Lung (tissue), 11 donors: ENCODE measurements at regions not wholly inside any gene's neighbourhood (a gene's known extent, or its start where the extent isn't known, plus 50 kb on each side); places are given as distances from the start of the nearest gene placed in this dataset.
"Not testable (repeated sequence)": the region's sequence is repeated elsewhere in the genome, so short reads cannot be mapped to it uniquely, and the experiment has no call there.

Experiments used
- ATAC-seq: fragments of 200-7000 bp; cut with Tn5 transposase; one replicate; pipeline ENCODE4 v1.9.1; 2020; ENCODE audit warnings: moderate number of reproducible peaks; ENCODE audit not compliant: insufficient read depth, low FRiP score
- DNase-seq, 3 donors: peaks; one replicate each; pipeline ENCODE4 v3.0.0-alpha.2; 2013 to 2017
- H3K27ac ChIP-seq, 2 donors: one replicate each; pipeline ENCODE4 v1.5.1; 2013; ENCODE audit warnings: mild to moderate bottlenecking in 2 of 2, moderate library complexity in 2 of 2, control low read depth in 1 of 2, inconsistent platforms in 1 of 2, low read depth in 1 of 2, low read length in 1 of 2
- H3K27me3 ChIP-seq, 3 donors: one replicate each; pipeline ENCODE4 v1.5.1; 2013; ENCODE audit warnings: low read length in 2 of 3; ENCODE audit not compliant: control insufficient read depth in 3 of 3, insufficient read depth in 3 of 3
- H3K36me3 ChIP-seq, 4 donors: one replicate each; pipeline ENCODE4 v1.5.1; 2013; ENCODE audit warnings: low read length in 4 of 4, mild to moderate bottlenecking in 1 of 4, moderate library complexity in 1 of 4; ENCODE audit not compliant: control insufficient read depth in 4 of 4, insufficient read depth in 4 of 4
- H3K4me1 ChIP-seq, 5 donors: one replicate each; pipeline ENCODE4 v1.5.1; 2013; ENCODE audit warnings: low read length in 5 of 5, mild to moderate bottlenecking in 2 of 5, moderate library complexity in 1 of 5; ENCODE audit not compliant: control insufficient read depth in 5 of 5, insufficient read depth in 5 of 5
- H3K4me3 ChIP-seq: one replicate; pipeline ENCODE4 v1.5.1; 2013; ENCODE audit warnings: mild to moderate bottlenecking, control low read depth, moderate library complexity
- H3K9ac ChIP-seq, 2 donors: one replicate each; pipeline ENCODE4 v1.5.1; 2013; ENCODE audit warnings: low read length in 2 of 2, control low read depth in 1 of 2; ENCODE audit not compliant: insufficient read depth in 1 of 2
- H3K9me3 ChIP-seq, 4 donors: one replicate each; pipeline ENCODE4 v1.5.1; 2013; ENCODE audit warnings: low read length in 3 of 4, mild to moderate bottlenecking in 1 of 4, moderate library complexity in 1 of 4; ENCODE audit not compliant: control insufficient read depth in 4 of 4, insufficient read depth in 3 of 4
- CTCF ChIP-seq: IDR thresholded peaks from 2 replicates; pipeline ENCODE4 v1.5.1; 2012; ENCODE audit warnings: mild to moderate bottlenecking; ENCODE audit errors: control extremely low read depth, extremely low read depth
- WGBS, 2 donors: extraction: QIAGEN DNeasy Blood & Tissue Kit; methylation state at CpG; one replicate each; pipeline ENCODE4 v1.1.7; 2013; 5-methylcytosine and 5-hydroxymethylcytosine counted together
- donor health status: control.
- donor health status: control.
- donor health status: Bipolar disorder and iron deficiency.
- donor health status: healthy.
- donor health status: DM: yes; HTN: yes; CAD: no.

GRCh38 chr1:232865102-232865931 lies 60.1 kb downstream of the MAP10 start:
- TF ChIP-seq CTCF: no peak
- Histone ChIP-seq H3K36me3 (no peaks in the 10 kb centered on the region), H3K9me3 (no peaks in the 10 kb centered on the region), H3K27me3 (no peaks in the 10 kb centered on the region), H3K4me3 (no peak overlapping the region), H3K4me1 (peaks cover 0 to 10% (median 7%) of the 10 kb centered on the region in 5 donors), H3K9ac (no peak overlapping the region), H3K27ac (no peak overlapping the region)
- DNase-seq (no peak), ATAC-seq (no peak)
- 88% methylated on average over 9 of the region's 9 CpGs for WGBS, 2 donors

- no peak for TF ChIP-seq CTCF
- DNase-seq (peak; percentile 80 to 89 (median 88)), ATAC-seq (no peak)
- H3K9me3 ChIP-seq: no peaks in the 10 kb centered on the region
- no peak overlapping the region for H3K4me3 ChIP-seq
- peaks cover 0 to 9% (median 7%) of the 10 kb centered on the region in 5 donors for H3K4me1 ChIP-seq
- H3K9ac ChIP-seq: no peak overlapping the region
- no peaks in the 10 kb centered on the region for H3K36me3 ChIP-seq
- H3K27me3 ChIP-seq: no peaks in the 10 kb centered on the region
- 35 to 44% methylated on average over 6 of the region's 6 CpGs for WGBS, 2 donors
- no peak overlapping the region for H3K27ac ChIP-seq
Measured at GRCh38 chr1:232868793-232869491, 63.7 kb downstream of the MAP10 start.

- not testable (repeated sequence) for ATAC-seq
- WGBS, 2 donors: 95 to 98% methylated on average over 26 to 34 of the region's 34 CpGs
Measured at GRCh38 chr1:232871291-232871969, 66.2 kb downstream of the MAP10 start.

GRCh38 chr1:232872284-232872683 lies 67.1 kb downstream of the MAP10 start:
- no peak for TF ChIP-seq CTCF
- Histone ChIP-seq H3K4me3 (no peak overlapping the region), H3K36me3 (no peaks in the 10 kb centered on the region), H3K4me1 (peaks cover 0 to 20% (median 7%) of the 10 kb centered on the region in 5 donors), H3K27ac (no peak overlapping the region), H3K9ac (no peak overlapping the region), H3K9me3 (no peaks in the 10 kb centered on the region), H3K27me3 (no peaks in the 10 kb centered on the region)
- DNase-seq (no peak), ATAC-seq (no peak)
- 96% methylated on average over 3 of the region's 3 CpGs for WGBS, 2 donors

More at GRCh38 chr1:232871291-232871969, 66.2 kb downstream of the MAP10 start:
- H3K4me3 ChIP-seq, H3K9ac ChIP-seq, H3K36me3 ChIP-seq, H3K27me3 ChIP-seq, DNase-seq, H3K9me3 ChIP-seq, H3K27ac ChIP-seq: not testable (repeated sequence)
- peaks cover 0 to 20% (median 7%) of the 10 kb centered on the region in 5 donors for H3K4me1 ChIP-seq
